ENCODE measurements at regions not wholly inside any gene's neighbourhood (a gene's known extent, or its start where the extent isn't known, plus 50 kb on each side); places are given as distances from the start of the nearest gene placed in this dataset.

DNA sequence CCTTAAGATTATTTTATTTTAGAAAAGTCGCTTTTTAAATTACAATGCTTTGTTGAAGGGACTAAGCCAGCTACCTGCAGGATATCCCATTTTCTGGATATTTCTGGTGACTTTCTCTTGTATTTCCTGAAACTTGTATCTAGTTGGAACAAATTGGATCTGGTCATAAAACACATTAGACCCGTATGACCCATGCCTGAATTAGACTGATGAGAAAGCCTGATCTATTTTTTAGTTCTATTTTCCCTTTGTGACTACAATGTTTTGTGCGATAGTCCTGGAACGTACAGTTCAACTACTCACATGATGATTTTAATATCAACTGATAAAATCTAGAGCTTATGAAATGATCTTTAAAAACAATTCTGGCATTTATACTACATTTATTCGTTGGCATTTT, 151.8 kb downstream of the RHOU start:
- TF ChIP-seq POLR2AphosphoS5 (IDR thresholded peaks at IDR 0.05) (no peak), POLR2A (IDR thresholded peaks at IDR 0.05) (no peak), EP300 (IDR thresholded peaks at IDR 0.05) (no peak)
- TF ChIP-seq, protein P1, sequence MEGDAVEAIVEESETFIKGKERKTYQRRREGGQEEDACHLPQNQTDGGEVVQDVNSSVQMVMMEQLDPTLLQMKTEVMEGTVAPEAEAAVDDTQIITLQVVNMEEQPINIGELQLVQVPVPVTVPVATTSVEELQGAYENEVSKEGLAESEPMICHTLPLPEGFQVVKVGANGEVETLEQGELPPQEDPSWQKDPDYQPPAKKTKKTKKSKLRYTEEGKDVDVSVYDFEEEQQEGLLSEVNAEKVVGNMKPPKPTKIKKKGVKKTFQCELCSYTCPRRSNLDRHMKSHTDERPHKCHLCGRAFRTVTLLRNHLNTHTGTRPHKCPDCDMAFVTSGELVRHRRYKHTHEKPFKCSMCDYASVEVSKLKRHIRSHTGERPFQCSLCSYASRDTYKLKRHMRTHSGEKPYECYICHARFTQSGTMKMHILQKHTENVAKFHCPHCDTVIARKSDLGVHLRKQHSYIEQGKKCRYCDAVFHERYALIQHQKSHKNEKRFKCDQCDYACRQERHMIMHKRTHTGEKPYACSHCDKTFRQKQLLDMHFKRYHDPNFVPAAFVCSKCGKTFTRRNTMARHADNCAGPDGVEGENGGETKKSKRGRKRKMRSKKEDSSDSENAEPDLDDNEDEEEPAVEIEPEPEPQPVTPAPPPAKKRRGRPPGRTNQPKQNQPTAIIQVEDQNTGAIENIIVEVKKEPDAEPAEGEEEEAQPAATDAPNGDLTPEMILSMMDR (IDR thresholded peaks at IDR 0.05) = no peak

Data from sigmoid colon (tissue), 4 donors.